ENCODE measurements at regions not wholly inside any gene's neighbourhood (a gene's known extent, or its start where the extent isn't known, plus 50 kb on each side); places are given as distances from the start of the nearest gene placed in this dataset.

- no peak for DNase-seq
Observed at GRCh38 chr1:221637641-221638041, 104.2 kb downstream of the DUSP10 start.

GRCh38 chr1:221638595-221638994, 103.3 kb downstream of the DUSP10 start:
- no peak for DNase-seq

- DNase-seq: no peak
Observed at GRCh38 chr1:221641811-221642210, 100.1 kb downstream of the DUSP10 start.

- DNase-seq: no peak
Observed at GRCh38 chr1:221643404-221644144, 98.3 kb downstream of the DUSP10 start.

- peak; percentile 39 for DNase-seq
Observed at GRCh38 chr1:221644145-221644448, 97.8 kb downstream of the DUSP10 start.

GRCh38 chr1:221644663-221645258, 97.1 kb downstream of the DUSP10 start:
- no peak for DNase-seq

- DNase-seq: no peak
Observed at GRCh38 chr1:221648201-221648600, 93.7 kb downstream of the DUSP10 start.
